ENCODE measurements at regions not wholly inside any gene's neighbourhood (a gene's known extent, or its start where the extent isn't known, plus 50 kb on each side); places are given as distances from the start of the nearest gene placed in this dataset.

DNA sequence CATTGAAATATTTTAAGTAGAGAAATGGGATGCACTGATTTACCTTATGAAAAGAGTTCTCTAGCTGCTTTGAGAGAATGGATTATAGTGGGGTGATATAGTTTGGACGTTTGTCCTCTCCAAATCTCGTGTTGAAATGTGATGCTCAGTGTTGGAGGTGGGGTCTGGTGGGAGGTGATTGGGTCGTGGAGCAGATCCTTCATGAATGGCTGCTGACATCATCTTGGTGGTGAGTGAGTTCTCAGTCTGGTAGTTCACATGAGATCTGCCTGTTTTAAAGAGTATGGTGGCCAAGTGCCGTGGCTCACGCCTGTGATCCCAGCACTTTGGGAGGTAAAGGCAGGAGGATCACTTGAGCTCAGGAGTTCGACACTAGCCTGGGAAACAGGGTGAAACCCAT is 58.7 kb upstream of the SH3RF3 start:
- no peak for DNase-seq

DNA sequence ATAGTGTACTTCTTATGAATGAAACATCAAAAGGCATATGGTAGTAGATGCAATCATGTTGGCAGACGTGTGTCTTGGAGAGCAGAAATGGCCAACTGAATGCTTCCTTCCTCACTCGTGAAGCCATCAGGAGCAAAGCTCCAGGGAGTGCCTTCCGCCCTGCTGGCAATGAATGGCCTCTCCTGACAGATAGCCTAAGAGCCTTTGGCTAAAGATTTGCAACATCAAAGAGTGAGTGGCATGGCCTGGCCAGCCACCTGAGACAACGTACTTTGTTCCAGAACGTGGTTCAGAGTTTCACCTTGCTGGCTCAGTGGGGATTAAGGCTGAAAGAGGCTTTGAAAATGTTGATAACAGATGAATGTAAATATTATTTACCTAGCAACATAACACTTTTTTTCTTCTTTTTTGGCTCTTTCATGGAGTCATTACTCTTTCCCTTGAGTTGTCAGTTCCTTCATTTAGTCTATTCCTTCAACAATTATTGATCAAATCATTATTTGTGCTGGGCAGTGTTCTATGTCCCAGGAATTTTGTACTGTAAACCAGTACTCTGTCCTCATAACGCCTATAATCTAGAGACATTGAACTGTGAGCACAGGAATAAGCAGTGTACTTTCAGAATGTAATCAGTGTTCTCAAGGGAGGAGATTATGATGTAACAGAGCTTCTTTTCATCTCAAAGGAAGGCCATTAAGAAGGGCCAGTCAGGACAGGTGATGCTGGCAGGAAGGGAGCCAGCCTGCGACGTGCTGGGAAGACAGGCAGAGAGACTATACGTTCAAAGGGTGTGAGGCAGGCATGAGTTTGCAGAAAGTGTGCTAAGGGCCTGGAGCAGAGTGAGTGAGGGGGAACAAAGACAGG is 59.4 kb upstream of the SH3RF3 start:
- DNase-seq, result peak; percentile 7

DNA sequence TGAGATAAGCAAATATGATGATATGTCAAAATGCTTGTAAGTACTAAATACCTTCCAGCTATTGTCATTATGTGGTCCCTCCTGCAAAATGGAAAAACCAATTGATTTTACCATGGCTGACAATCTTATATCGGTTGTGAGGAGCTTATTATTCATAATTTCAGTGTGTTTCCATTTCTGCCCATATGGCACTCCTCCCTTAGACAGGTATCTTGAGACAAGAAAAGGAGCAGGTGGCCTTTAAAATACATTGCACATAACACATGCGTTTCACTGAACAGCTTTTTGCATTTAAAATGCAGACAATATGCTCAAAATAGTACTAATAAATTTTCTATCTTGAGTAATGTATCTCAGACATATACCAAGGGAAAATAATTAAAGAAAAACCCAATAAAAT is 60.2 kb upstream of the SH3RF3 start:
- DNase-seq, result no peak

DNA sequence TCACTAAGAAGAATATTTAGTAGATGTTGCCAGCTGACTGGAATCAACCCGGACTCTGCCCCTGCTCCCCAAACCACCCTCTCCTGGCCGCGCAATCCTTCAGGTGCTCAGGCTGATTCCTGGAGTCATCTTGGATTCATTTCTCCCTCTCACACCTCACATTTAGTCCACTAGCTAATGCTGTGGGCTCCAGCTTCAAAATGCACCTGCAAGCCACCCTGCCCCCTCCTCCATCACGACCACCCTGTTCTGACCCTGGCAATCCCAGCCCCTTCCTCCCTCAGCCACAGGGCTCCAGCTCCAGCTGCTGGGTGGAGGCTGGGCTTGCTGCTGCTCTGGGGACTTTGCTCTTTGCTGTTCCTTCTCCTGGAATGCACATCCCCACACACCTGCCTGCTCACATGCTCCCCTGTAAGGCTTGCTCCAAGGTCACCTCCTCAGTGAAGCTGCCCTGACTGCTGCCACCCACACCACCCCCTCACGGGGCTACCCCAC is 61.3 kb upstream of the SH3RF3 start:
- no peak for DNase-seq

DNA sequence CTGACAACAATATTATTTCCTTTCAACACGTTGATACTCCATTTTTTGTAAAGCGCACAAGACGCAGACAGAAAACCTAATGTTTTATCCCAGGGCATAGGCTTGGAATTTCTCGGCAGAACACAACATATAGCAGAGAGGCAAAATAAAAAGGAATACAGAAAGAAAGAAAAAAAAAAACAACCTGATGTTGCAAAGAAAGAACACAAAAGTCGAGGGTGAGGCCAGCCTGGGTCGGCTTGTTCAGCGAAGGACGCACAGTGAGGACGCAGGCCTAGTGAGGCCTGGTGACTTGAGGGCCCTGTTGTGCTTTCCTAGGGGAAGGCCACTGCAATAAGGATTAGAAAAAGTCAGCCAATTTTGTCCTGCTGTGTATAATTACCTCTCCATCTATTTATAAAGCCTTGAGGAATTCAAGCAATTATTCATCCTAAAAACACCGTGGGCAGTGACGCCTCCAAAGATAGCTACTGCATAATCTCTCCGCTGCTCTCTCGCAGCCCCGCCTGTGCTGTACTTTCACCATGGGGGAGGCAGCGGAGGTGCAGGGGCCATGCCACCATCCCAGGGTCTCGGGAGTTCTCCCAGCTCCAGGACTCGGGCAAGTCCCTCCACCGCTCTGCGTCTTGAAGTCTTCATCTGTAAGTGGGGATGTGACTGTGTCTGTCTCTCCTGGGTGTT is 61.9 kb upstream of the SH3RF3 start:
- no peak for DNase-seq

DNA sequence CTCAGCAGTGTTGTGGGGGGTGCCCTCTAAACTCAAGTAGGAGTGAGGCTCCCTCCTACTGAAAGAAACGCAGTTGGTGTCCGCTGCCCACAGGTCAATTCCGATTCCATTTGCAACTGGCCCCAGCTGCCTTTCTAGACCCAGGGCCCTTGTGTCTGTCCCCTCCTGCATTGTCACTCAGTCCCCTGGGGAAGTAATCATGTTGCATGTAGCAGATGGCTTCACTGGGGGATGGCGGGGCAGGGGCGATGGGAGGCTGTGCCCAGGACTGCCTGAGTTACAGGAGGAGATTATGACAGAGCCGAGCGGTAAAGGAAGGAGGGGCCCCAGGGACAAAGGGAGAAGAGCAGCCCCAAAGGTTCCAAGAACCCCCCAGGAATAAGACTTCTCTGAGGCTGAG is 62.5 kb upstream of the SH3RF3 start:
- no peak for DNase-seq

DNA sequence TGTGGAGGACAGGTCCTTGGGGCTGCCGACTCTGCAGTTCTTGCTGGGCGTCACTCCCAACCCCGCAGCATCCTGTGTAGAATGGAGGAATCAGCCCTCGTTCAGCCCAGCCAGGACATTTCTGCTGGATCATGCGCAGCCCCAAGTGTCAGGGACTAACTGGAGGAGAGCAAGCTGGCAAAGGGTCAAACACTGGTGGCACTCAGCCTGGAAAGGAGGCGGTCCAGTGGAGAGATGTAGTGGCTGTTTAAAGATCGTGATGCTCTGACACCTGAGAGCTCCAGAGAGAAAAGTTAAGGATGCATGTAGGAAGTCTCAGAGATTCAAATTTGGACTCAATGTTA is 63.6 kb upstream of the SH3RF3 start:
- DNase-seq, result peak; percentile 65

DNA sequence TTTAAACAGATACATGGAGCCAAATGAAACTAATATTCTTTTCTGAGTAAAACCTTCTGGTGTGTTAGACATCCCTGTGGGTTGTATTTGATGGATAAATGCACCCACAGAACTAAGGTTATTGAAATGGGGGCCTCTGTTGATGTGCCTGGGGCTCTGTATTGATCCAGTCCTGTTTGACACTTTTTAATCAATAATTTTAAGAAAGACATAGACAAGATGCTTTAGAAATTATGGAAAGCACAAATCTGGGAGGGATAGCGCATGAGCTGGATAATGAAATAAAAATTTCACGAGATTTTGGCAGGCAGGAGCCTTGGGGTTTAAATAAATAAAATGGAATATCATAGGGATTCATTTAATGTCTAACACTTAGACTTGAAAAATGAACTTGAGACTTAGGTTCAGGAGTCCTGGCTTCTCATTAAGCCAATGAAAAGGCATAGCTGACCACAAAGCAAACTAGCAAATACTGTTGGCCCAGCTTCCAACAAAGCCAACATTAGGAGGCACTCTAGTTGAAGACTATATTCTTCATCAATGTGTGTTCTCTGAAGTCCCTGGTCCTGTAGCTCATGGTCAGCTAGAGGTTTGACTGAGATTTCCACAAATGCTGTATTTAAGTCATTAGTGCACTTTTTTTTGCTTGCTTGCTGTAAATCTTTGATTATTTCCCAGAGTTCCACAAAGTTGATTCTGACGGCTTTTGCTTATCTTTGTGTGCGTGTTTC is 64.2 kb upstream of the SH3RF3 start:
- no peak for DNase-seq

DNA sequence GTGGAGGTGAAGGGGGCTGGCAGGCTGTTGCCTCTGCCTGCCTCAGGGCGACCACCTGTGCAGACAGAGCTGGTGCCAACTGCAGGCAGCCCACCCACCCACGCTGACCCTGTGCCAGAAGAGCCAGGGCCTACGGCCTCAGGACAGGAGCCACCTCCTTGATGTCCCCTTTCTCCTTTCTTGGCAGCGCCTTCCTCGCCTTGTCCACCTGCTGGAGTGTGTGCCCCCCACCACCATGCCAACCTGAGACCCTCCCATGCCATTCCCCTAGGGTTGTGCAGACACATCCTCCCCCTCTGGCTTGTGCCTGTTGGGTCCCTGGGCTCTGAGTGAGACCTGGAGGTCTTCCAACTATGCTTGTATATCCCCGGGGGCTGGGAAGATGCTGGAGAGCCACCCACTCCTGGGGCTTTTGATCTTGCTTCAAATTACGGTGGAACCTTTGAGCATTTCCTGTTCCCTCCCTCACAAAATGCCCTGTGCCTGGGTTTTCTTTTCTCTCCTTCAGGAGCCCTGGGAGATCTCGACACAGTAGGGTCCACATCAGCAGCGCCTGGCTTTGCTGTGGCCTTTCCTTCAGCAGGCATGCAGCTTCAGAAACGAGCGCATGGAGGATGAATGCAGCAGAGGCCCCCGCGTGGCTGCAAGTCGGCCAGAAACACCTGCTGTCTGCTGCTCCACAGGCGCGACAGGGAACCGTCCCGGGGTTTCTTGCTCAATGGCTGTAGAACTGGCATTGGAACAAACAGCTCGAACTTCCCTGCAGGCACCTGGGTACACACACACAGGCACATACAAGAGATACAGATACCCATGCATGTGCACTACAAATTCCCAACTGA is 65.9 kb upstream of the SH3RF3 start:
- DNase-seq, result peak; percentile 37

DNA sequence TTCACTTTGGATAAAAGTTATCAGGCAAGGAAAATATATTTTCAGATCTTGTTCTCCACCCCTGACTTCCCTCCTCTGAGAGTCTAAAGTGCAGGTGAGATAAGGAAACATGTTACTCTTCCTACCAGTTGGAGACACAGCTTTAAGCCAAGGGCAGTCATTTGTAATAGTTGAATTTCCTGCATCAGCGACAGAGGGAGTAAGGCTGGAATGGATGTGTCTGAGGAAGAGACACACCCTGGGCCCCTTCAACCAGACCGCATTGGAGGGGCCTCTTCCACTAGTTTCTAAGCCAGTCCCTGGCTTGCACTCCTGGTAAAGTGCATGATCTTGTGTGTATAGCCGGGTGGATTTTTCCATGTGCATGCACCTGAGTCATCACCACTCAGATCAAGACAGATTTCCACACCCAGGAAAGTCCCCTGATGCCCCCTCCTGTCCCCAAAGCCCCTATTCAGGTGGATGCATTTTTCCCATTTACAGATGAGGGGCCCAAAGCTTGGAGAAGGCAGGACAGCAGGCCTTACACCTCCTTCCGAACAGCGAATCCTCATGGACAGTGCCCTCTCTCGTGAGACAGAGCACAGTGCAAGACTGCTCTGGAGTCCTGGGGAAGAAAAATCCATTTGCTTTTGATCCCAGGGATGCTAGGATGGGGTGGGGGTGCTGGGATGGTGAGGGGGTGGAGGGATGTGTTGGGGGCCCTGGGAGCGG is 66.7 kb upstream of the SH3RF3 start:
- DNase-seq, result no peak

DNA sequence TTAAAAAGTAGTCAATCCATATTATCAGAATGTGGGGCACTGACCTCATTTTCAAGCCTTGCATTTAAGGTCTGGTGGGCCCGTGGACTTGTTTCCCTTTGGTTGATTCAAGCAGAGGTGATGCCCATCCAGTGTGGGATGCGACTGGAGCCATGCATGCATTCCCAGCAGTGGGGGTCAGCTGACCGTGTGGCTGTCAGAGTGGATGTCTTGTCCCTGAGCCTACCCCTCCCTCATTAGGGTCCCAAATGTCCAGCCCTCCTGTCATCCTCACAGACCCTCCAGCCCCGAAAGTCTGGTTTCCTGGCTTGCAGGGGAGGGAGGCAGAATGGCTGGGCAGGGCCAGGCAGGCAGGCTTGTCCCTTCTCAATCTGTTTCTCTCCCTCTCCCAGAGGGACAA is 67.3 kb upstream of the SH3RF3 start:
- no peak for DNase-seq

DNA sequence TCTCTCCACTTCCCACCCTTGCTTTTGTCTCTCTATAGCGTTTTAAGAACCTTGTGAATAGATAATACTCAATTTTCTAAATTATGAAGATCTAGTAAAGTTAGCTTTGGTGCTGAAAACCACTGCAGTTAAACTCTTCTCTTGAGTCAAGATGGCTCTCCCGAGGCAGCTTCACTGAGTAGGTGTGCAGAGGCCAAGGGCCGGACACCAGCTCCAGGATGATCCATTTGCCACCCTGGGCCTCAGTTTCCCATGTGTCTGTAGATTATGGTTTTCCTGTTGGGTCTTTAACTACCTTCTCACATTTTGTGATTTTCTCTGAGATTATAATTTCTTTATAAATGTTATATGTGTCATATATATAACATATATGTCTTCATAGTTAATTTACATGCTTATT is 68.5 kb upstream of the SH3RF3 start:
- no peak for DNase-seq

DNA sequence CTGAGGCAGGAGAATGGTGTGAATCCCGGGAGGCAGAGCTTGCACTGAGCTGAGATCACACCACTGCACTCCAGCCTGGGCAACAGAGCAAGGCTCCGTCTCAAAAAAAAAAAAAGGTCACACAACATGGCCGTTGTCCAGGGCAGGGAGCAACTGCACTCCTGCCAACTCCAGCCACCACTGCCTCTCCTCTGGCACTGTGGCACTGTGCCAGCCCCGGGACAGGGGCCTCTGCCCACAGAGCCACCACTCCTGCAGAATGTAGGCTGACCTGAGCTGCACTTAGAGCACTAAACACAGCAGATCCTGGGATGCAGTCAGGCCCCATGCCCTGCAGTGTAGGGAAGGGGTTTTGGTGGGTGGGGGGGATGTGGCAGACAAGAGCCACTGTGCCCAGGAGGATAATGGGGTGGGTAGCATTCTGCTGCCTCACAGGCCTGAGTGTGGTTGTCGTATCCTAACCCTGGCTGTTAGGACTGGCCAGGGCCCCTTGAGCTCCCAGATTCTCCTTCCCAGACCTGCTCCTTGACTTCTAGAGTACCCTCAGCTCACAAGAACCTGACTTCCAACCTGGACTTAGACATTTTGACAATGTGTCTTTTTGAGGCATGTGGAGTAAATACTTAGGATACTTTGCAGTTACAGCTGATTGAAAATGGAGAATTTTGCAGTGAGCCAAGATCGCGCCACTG is 69.4 kb upstream of the SH3RF3 start:
- peak; percentile 34 for DNase-seq

DNA sequence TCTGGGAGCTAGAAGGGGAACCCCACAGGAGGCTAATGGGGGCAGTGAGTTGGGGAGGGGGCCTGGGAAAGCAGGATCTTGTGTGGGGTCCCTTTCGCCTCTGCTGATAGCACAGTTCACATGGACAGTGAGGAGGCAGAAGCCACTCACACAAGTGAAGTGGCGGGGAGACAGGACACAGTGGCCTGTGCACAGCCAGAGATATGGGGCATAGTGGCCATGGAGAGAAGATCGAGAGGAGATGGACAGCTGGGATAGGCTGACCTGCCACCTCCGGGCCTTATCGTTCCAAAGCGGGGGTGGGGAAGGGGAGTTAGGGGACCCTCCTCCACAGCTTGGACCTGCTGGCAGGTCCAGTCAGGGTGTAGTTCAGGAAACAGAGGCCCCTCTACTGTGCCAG is 69.8 kb upstream of the EDAR start:
- DNase-seq, result no peak

DNA sequence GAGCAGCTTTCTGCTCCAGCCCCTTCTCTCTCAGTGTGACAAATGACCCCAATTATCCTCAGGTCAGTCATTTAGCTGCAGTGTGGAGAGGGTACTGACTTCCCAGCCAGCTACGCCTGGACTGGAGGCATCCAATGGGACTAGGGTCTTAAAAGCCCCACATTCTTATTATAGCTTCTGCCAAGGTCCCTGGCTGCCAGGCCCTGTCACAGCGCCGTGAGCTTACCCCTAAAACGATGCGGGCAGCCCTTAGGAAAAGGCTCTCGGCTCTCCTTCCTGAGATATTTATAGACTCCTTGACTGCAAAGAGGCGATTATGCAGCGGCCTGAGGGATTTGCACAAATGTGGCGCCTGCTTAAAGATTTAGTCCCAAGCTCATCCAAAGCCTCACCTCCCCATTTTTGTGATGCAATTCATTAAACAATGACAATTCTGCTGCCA is 69.2 kb upstream of the EDAR start:
- peak; percentile 13 for DNase-seq

DNA sequence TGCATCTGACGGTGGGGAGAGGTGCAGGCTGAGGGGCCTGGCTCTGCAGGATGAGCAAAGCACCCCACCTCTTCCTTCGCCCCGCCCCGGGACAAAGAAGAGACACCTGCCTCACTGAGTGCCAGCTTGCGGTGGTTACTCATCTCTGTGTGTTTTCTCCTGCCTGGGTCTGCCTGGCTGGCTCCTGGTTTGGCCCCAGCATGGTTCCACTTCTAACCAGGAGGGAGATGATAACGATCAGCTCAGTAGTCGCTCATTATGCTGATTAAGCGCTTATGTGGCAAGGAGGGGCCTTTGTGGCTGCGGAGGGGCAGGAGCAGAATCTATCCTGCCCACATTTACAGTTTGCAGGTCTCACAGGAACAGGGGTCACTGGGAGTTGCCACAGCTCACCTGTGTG is 68.7 kb upstream of the EDAR start:
- DNase-seq, result no peak

DNA sequence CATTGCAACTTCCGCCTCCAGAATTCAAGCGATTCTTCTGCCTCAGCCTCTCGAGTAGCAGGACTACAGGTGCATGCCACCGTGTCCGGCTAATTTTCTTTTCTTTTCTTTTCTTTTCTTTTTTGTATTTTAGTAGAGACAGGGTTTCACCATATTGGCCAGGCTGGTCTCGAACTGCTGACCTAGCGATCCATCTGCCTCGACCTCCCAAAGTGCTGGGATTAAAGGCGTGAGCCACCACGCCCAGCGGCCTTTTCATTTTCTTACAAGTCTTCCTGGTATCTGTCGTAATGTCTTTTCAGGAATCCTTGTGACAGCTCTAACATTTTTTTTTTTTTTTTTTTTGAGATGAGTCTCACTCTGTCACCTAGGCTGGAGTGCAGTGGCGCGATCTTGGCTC is 66.4 kb upstream of the EDAR start:
- no peak for DNase-seq

DNA sequence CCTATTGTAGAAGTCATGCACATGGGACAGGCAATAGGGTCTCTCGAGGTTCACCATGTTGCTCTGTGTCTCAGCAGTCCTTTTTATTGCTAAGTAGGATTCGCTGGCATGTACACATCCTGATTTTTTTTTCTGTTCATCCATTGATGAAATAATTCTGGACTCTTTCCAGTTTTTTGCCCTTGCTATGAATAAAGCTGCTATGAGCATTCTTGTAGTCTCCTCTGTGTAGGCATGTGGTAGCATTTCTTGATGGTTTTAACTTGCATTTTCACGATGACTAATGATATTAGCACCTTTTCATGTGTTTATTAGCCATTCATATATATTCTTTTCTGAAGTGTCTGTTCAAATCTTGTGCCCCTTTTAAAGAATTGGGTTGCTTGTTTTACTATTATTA is 65.8 kb upstream of the EDAR start:
- DNase-seq, result no peak

DNA sequence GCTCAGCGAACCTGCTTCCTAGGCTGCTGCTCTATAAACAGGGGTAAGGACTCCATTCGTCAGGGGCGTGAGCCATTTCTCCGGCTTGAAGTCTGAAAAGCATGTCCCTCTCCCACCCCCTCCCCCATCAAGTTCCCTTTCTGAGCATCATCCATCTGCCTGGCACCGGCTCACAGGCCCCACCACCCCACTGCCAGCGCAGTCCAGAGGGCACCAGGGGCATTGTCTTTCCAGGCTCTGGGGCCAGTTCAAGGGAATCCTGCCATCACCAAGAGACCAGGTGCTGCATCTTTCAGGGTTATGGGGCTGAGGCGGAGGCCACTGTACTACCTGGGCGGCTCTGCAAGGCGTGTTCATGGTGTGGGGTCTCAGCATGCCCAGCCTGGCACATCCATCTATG is 64.7 kb upstream of the EDAR start:
- no peak for DNase-seq

DNA sequence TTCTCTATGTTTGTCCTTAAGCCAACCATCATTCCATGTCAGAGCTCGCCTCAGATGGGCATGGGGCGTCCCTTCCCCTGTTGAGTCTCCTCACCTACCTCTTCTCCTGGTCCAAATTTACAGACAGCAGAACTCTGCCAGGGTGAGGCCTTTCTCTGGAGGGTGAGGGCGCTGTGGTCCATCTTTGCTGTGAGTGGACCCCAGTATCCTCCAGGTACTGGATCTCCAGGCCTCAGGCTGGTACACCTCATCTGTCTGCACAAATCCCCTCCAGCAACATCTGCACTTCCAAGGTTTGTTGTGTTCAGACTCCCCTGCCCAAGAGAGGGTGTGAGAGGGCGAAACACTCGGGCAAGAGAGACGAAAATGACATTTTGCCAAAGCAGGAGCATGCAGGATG is 63.9 kb upstream of the EDAR start:
- no peak for DNase-seq

DNA sequence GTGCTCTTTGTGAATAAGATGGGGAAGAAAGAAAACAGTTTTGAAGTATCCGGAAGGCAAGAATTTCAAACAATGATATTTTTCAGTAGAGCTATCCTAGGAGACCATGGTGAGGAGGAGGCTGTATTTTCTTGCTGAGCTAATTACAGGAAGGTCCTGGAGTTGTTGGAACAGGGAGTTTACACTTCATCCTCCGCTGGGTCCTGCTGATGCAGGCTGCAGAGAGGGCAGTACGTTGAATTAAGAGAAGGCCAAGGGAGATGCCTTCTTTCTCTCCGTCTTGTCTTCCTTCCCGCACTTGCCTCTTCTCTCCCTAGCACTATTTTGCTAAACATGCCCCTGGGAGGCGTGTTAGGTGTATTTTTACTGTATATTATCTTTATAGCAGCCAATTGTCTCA is 60.0 kb upstream of the EDAR start:
- no peak for DNase-seq

DNA sequence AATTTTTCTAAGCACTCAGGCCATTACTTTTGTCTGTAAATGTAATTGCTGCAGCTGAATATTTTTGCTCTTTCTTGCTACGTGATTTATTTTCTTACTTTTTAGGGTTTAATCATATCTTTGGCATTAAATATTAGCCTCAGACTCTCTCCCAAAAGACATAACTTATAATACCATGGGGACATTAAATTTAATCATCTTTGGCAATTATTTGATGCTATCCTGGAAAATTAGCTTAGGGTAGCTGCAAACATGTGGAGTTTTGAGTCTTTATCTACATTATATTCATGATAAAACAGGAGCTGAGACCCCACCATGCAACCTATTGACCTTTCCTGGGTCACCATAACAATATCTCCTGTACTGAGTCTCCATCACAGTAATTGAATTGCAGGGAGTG is 59.1 kb upstream of the EDAR start:
- DNase-seq, result no peak

Data from DMS79 (cell line).